ENCODE measurements at regions not wholly inside any gene's neighbourhood (a gene's known extent, or its start where the extent isn't known, plus 50 kb on each side); places are given as distances from the start of the nearest gene placed in this dataset.

- POLR2A ChIA-PET, result no interaction called here
- H3K27ac ChIP-seq (ENCODE audit: insufficient read depth, low read depth, low read length), result no peak overlapping the region
- no peaks in the 10 kb centered on the region for H3K27me3 ChIP-seq (ENCODE audit: control insufficient read depth in 2 of 2, insufficient read depth in 2 of 2, low read length in 2 of 2)
- no peaks in the 10 kb centered on the region for H3K36me3 ChIP-seq (ENCODE audit: control insufficient read depth in 2 of 2, extremely low read depth in 1 of 2, insufficient read depth in 2 of 2, low read length in 2 of 2)
- no peaks in the 10 kb centered on the region for H3K9me1 ChIP-seq (replicated peaks; ENCODE audit: control insufficient read depth, extremely low read depth, insufficient read depth, low read length)
- no TSS peak for BruUV-seq (replicated peaks)
- peaks cover 2% of the 10 kb centered on the region for H3K9me3 ChIP-seq (replicated peaks; ENCODE audit: control insufficient read depth, insufficient read depth, low read length)
- no peaks in the 10 kb centered on the region for H4K20me1 ChIP-seq (replicated peaks; ENCODE audit: control insufficient read depth, extremely low read depth, insufficient read depth, low read length)
- no peak overlapping the region for H3K9ac ChIP-seq (replicated peaks; ENCODE audit: extremely low read depth, insufficient read depth, low read length)
- DNase-seq (ENCODE audit: low read depth, low spot score) (no peak), FAIRE-seq (no peak)
- H3K4me1 ChIP-seq (ENCODE audit: control insufficient read depth, extremely low read depth, insufficient read depth, low read length), result no peaks in the 10 kb centered on the region
- no peak for TF ChIP-seq GATA2 (IDR thresholded peaks at IDR 0.05; ENCODE audit: insufficient read depth, insufficient read length, low read depth, low read length)
- TF ChIP-seq MAX (IDR thresholded peaks at IDR 0.05; ENCODE audit: insufficient read depth, insufficient read length), result no peak
- TF ChIP-seq EZH2 (IDR thresholded peaks at IDR 0.05; ENCODE audit: borderline replicate concordance, low read depth, low read length, severe bottlenecking), result no peak
- no peak for TF ChIP-seq FOS (IDR thresholded peaks at IDR 0.05; ENCODE audit: borderline replicate concordance, insufficient read depth, low read length)
- no peak for TF ChIP-seq CTCF (IDR thresholded peaks at IDR 0.05; ENCODE audit: extremely low read depth in 1 of 2, insufficient read depth in 1 of 2, low read depth in 1 of 2, low read length in 2 of 2)
- no peak for TF ChIP-seq MYC (IDR thresholded peaks at IDR 0.05; ENCODE audit: low read depth, low read length)
- no peak for TF ChIP-seq POLR2A (IDR thresholded peaks at IDR 0.05; ENCODE audit: low read depth, low read length)
- no peak for TF ChIP-seq POLR2AphosphoS5 (IDR thresholded peaks at IDR 0.05; ENCODE audit: insufficient read depth, low read depth, low read length)
- no peak for TF ChIP-seq JUN (IDR thresholded peaks at IDR 0.05; ENCODE audit: borderline replicate concordance, insufficient read depth, insufficient read length, low read depth)
- dilution Hi-C loops (cut with MboI; ENCODE audit: extremely low pct_ligation_motif_present, low sequenced_read_pairs), result no loop called here
- H3K4me2 ChIP-seq (ENCODE audit: insufficient read depth, low read length), result no peak overlapping the region
- CTCF ChIA-PET, result no interaction called here
- H3K4me3 ChIP-seq (replicated peaks in 1 of 3; ENCODE audit: insufficient read depth in 1 of 3, low read depth in 1 of 3, low read length in 3 of 3), result no peak overlapping the region
- no peaks in the 10 kb centered on the region for H3K79me2 ChIP-seq (ENCODE audit: control insufficient read depth, insufficient read depth, low read length)
- intact Hi-C loops (cut with micrococcal nuclease), result no loop called here
- no peak overlapping the region for H2AFZ ChIP-seq (ENCODE audit: low read depth, low read length)
These were observed 454.5 kb upstream of the ID4 start for GRCh38 chr6:19382676-19383075.

All from endothelial cell of umbilical vein (primary cell).